ENCODE measurements at regions not wholly inside any gene's neighbourhood (a gene's known extent, or its start where the extent isn't known, plus 50 kb on each side); places are given as distances from the start of the nearest gene placed in this dataset.

DNA sequence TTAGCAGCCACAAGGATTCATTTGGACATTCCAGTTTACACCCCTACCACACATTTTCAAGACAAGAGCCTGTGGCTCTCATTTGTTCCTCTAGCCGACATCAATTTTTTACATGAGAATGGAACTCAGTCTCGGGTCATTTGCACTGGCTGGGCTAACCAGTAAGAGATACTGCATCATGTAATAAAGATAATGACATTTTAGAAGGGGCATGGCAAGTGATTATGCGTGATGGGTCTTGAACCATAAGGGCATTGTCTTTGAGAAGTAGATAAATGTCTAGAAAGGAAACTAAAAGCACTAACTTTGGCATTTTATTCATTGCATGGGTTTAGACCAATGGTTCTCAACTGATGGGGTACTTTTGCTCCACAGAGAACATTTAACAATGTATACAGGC, 146.0 kb upstream of the GRM7 start:
- no peaks in the 10 kb centered on the region for H4K20me1 ChIP-seq (replicated peaks; ENCODE audit: control insufficient read depth, extremely low read depth, insufficient read depth, low read length)
- H3K4me3 ChIP-seq (replicated peaks in 1 of 3; ENCODE audit: insufficient read depth in 1 of 3, low read depth in 1 of 3, low read length in 3 of 3): no peak overlapping the region
- ChIA-PET POLR2A (no interaction called here), CTCF (no interaction called here)
- no peaks in the 10 kb centered on the region for H3K9me3 ChIP-seq (replicated peaks; ENCODE audit: control insufficient read depth, insufficient read depth, low read length)
- dilution Hi-C loops (cut with MboI; ENCODE audit: extremely low pct_ligation_motif_present, low sequenced_read_pairs) (no loop called here), intact Hi-C loops (cut with micrococcal nuclease) (no loop called here)
- no peaks in the 10 kb centered on the region for H3K9me1 ChIP-seq (replicated peaks; ENCODE audit: control insufficient read depth, extremely low read depth, insufficient read depth, low read length)
- no TSS peak for BruUV-seq (replicated peaks)
- no peak for TF ChIP-seq POLR2A (IDR thresholded peaks at IDR 0.05; ENCODE audit: low read depth, low read length)
- TF ChIP-seq JUN (IDR thresholded peaks at IDR 0.05; ENCODE audit: borderline replicate concordance, insufficient read depth, insufficient read length, low read depth): no peak
- no peak for TF ChIP-seq MYC (IDR thresholded peaks at IDR 0.05; ENCODE audit: low read depth, low read length)
- TF ChIP-seq POLR2AphosphoS5 (IDR thresholded peaks at IDR 0.05; ENCODE audit: insufficient read depth, low read depth, low read length): no peak
- TF ChIP-seq EZH2 (IDR thresholded peaks at IDR 0.05; ENCODE audit: borderline replicate concordance, low read depth, low read length, severe bottlenecking): no peak
- H3K27ac ChIP-seq (ENCODE audit: insufficient read depth, low read depth, low read length): no peak overlapping the region
- H3K4me1 ChIP-seq (ENCODE audit: control insufficient read depth, extremely low read depth, insufficient read depth, low read length): no peaks in the 10 kb centered on the region
- no peak overlapping the region for H3K9ac ChIP-seq (replicated peaks; ENCODE audit: extremely low read depth, insufficient read depth, low read length)
- H3K79me2 ChIP-seq (ENCODE audit: control insufficient read depth, insufficient read depth, low read length): no peaks in the 10 kb centered on the region
- no peak overlapping the region for H2AFZ ChIP-seq (ENCODE audit: low read depth, low read length)
- FAIRE-seq: no peak
- H3K4me2 ChIP-seq (ENCODE audit: insufficient read depth, low read length): no peak overlapping the region
- H3K27me3 ChIP-seq (ENCODE audit: control insufficient read depth in 2 of 2, insufficient read depth in 2 of 2, low read length in 2 of 2): no peaks in the 10 kb centered on the region
- DNase-seq (ENCODE audit: low read depth, low spot score): no peak
- no peaks in the 10 kb centered on the region for H3K36me3 ChIP-seq (ENCODE audit: control insufficient read depth in 2 of 2, extremely low read depth in 1 of 2, insufficient read depth in 2 of 2, low read length in 2 of 2)

DNA sequence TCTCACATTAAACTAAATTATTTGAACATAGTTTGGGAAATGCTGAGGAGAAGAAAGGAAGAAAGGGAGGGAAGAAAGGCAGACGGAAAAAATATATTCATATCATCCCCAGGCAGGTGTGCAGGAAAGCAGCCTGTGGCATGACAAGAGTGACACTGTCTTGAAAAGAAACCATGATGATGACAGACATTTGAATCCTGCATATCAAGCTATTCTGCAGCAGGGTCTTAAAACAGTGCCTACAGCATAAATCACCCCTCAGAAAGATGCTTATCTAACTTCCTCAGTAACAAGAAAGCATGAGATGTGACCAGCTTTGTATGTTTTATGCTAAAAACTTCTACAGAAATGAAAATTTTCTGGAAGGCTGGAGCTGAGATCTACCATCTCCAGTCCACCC, 144.5 kb upstream of the GRM7 start:
- dilution Hi-C loops (cut with MboI; ENCODE audit: extremely low pct_ligation_motif_present, low sequenced_read_pairs): no loop called here
- Histone ChIP-seq H3K9ac (replicated peaks; ENCODE audit: extremely low read depth, insufficient read depth, low read length) (no peak overlapping the region), H4K20me1 (replicated peaks; ENCODE audit: control insufficient read depth, extremely low read depth, insufficient read depth, low read length) (no peaks in the 10 kb centered on the region), H3K79me2 (ENCODE audit: control insufficient read depth, insufficient read depth, low read length) (no peaks in the 10 kb centered on the region), H3K4me3 (replicated peaks in 1 of 3; ENCODE audit: insufficient read depth in 1 of 3, low read depth in 1 of 3, low read length in 3 of 3) (no peak overlapping the region), H3K36me3 (ENCODE audit: control insufficient read depth in 2 of 2, extremely low read depth in 1 of 2, insufficient read depth in 2 of 2, low read length in 2 of 2) (no peaks in the 10 kb centered on the region), H3K4me2 (ENCODE audit: insufficient read depth, low read length) (no peak overlapping the region), H3K9me3 (replicated peaks; ENCODE audit: control insufficient read depth, insufficient read depth, low read length) (no peaks in the 10 kb centered on the region), H3K27ac (ENCODE audit: insufficient read depth, low read depth, low read length) (no peak overlapping the region), H3K9me1 (replicated peaks; ENCODE audit: control insufficient read depth, extremely low read depth, insufficient read depth, low read length) (no peaks in the 10 kb centered on the region), H3K27me3 (ENCODE audit: control insufficient read depth in 2 of 2, insufficient read depth in 2 of 2, low read length in 2 of 2) (no peaks in the 10 kb centered on the region), H3K4me1 (ENCODE audit: control insufficient read depth, extremely low read depth, insufficient read depth, low read length) (no peaks in the 10 kb centered on the region), H2AFZ (ENCODE audit: low read depth, low read length) (no peak overlapping the region)
- BruUV-seq (replicated peaks): no TSS peak
- CTCF ChIA-PET: no interaction called here
- no peak for DNase-seq (ENCODE audit: low read depth, low spot score)
- intact Hi-C loops (cut with micrococcal nuclease): no loop called here
- FAIRE-seq: no peak
- no peak for TF ChIP-seq JUN (IDR thresholded peaks at IDR 0.05; ENCODE audit: borderline replicate concordance, insufficient read depth, insufficient read length, low read depth)
- TF ChIP-seq, protein P1, sequence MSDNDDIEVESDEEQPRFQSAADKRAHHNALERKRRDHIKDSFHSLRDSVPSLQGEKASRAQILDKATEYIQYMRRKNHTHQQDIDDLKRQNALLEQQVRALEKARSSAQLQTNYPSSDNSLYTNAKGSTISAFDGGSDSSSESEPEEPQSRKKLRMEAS (IDR thresholded peaks at IDR 0.05; ENCODE audit: insufficient read depth, insufficient read length): no peak
- TF ChIP-seq, protein P2, sequence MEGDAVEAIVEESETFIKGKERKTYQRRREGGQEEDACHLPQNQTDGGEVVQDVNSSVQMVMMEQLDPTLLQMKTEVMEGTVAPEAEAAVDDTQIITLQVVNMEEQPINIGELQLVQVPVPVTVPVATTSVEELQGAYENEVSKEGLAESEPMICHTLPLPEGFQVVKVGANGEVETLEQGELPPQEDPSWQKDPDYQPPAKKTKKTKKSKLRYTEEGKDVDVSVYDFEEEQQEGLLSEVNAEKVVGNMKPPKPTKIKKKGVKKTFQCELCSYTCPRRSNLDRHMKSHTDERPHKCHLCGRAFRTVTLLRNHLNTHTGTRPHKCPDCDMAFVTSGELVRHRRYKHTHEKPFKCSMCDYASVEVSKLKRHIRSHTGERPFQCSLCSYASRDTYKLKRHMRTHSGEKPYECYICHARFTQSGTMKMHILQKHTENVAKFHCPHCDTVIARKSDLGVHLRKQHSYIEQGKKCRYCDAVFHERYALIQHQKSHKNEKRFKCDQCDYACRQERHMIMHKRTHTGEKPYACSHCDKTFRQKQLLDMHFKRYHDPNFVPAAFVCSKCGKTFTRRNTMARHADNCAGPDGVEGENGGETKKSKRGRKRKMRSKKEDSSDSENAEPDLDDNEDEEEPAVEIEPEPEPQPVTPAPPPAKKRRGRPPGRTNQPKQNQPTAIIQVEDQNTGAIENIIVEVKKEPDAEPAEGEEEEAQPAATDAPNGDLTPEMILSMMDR (IDR thresholded peaks at IDR 0.05; ENCODE audit: extremely low read depth in 1 of 2, insufficient read depth in 1 of 2, low read depth in 1 of 2, low read length in 2 of 2): no peak
- TF ChIP-seq POLR2AphosphoS5 (IDR thresholded peaks at IDR 0.05; ENCODE audit: insufficient read depth, low read depth, low read length): no peak
- no peak for TF ChIP-seq FOS (IDR thresholded peaks at IDR 0.05; ENCODE audit: borderline replicate concordance, insufficient read depth, low read length)
- no peak for TF ChIP-seq MYC (IDR thresholded peaks at IDR 0.05; ENCODE audit: low read depth, low read length)
- TF ChIP-seq GATA2 (IDR thresholded peaks at IDR 0.05; ENCODE audit: insufficient read depth, insufficient read length, low read depth, low read length): no peak
- TF ChIP-seq EZH2 (IDR thresholded peaks at IDR 0.05; ENCODE audit: borderline replicate concordance, low read depth, low read length, severe bottlenecking): no peak
- no peak for TF ChIP-seq POLR2A (IDR thresholded peaks at IDR 0.05; ENCODE audit: low read depth, low read length)
- POLR2A ChIA-PET: no interaction called here

Measured in endothelial cell of umbilical vein (primary cell).